DMS53 (cell line): ENCODE measurements at regions not wholly inside any gene's neighbourhood (a gene's known extent, or its start where the extent isn't known, plus 50 kb on each side); places are given as distances from the start of the nearest gene placed in this dataset.
"Not testable (repeated sequence)": the region's sequence is repeated elsewhere in the genome, so short reads cannot be mapped to it uniquely, and the experiment has no call there.

ENCODE experiments used
- DNase-seq: peaks from one replicate; lab custom pipeline; 2025; lab: John Stamatoyannopoulos, UW

DNA sequence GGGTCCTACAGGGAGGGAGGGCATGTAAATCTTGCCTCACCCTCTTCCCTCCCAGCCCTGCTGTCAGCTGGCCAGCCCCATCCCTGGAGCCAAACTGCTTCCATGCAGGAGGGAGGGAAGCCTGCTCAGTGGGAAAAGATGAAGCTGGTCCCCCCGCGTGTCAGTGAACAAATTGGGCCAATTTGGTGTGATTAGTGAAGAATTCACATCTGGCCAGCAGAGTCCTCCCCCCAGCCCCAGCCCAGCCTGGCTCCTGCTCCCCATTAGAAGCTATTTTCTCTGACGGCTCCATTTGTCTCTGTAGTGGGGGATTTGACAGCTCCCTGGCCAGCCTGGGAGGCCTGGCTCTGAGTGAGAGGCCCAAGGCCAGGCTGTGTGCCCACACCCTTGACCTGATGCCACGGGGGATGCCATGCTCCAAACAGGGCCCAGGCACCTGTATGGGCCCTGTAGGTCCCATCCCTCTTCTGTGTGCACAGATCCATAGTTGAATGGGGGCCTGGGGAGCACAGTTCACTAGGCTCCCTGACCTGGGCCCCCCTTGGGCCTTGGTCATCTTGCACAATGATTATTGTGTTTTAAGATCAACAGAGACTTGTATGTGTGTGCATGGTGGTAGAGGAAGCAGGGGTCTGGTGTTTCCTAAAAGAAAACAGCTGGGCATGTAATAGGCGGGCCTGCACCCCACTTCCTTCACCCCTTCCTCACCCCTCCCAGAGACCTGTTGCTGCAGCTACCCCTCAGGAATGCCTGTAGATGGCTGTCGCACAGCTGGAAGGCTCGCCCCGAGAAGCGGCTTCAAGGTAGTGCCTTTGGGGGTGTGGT is 50.7 kb upstream of the TAC4 start:
- no peak for DNase-seq

DNA sequence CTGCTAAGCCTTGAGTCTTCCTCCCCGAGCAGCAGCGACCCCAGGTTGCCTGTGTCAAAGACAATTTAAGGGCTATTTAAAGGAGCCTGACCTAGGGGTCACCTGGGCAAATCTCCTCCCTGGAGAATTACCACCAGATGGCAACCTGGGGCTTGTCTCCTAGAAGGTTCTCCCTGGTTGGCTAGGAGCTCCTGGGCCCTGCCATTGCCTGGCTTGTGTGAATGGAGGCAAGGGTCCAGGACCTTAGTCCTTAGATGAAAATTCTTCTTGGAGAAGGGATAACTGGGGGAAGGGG is 51.3 kb upstream of the TAC4 start:
- DNase-seq = peak; percentile 55

GRCh38 chr17:49899588-49899987 is 51.7 kb upstream of the TAC4 start:
- DNase-seq = no peak

- DNase-seq = not testable (repeated sequence)
Measured at GRCh38 chr17:49900801-49901200, 52.9 kb upstream of the TAC4 start.

- peak; percentile 33 for DNase-seq
Measured at GRCh38 chr17:49901460-49902331, 53.8 kb upstream of the TAC4 start.

GRCh38 chr17:49903523-49903922 is 55.7 kb upstream of the TAC4 start:
- DNase-seq = no peak

- DNase-seq = no peak
Measured at GRCh38 chr17:49904893-49905292, 57.0 kb upstream of the TAC4 start.

DNA sequence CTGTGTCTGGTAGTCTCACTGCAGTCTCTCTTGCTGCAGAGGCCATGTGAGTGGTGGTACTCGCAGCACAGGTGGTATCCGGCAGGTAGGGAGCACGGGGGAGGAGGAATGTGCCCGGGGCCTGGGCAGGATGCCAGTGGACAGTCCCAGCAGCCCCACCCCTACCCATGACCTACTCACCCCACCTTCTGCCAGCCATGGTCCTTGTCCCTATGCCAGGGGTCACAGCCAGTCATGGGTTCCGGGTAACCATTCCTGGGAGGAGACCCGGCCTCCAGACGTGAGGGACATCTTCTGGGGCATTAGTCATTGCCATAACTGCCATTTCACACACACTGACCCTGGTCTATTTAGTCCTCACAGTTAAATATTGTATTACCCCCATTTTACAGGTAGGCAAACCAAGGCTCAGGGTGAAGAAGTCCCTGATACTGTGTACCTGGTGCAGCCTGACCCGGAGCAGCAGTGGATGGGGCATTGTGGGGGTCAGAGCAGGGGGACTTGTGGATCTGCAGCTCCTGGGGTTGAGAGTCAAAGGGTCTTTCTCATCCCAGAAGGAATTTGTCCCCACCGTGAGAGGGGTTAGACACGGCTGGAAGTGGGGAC is 58.8 kb upstream of the TAC4 start:
- no peak for DNase-seq

GRCh38 chr17:49907279-49907678 is 59.4 kb upstream of the TAC4 start:
- DNase-seq = no peak

DNA sequence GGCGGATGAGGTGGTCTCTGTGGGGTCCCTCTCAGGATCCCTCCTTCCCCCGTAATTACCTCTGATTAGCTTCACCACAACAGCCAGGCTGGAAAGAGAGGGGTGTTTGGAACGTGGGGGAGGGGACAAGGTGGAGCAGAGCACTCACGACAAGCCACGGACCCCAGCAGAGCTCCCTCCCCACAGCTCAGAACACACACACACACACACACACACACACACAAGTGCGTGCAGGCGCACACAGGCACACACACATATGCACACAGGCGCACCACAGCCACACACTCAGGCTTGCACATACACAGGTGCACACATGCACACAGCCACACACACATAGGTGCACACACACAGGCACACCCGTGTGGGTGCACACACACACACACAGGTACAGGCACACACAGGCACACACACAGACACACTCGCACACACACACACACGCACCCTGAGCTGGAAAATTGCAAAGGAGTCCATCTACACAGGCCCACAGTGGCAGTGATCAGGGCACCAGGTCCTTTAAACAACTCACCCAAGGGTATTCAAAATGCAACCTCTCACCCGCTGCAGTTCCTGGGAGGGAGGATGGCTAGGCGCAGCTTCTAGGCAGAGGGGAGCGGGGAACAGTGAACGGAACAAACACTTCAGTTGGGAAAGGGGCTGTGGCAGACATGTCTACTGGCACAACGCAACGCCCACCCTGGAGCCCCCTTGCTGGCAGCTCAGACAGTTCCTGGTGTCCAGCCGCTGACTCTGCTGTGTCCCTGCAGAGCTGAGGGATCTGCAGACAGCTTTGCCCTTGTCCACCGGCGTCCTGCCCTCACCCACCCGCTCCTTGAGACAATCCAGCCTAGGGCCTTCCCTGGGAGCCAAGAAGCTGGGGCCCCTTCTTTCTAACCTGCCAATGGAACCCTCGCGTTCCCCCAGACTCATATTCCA is 59.9 kb upstream of the DLX4 start:
- DNase-seq = no peak

DNA sequence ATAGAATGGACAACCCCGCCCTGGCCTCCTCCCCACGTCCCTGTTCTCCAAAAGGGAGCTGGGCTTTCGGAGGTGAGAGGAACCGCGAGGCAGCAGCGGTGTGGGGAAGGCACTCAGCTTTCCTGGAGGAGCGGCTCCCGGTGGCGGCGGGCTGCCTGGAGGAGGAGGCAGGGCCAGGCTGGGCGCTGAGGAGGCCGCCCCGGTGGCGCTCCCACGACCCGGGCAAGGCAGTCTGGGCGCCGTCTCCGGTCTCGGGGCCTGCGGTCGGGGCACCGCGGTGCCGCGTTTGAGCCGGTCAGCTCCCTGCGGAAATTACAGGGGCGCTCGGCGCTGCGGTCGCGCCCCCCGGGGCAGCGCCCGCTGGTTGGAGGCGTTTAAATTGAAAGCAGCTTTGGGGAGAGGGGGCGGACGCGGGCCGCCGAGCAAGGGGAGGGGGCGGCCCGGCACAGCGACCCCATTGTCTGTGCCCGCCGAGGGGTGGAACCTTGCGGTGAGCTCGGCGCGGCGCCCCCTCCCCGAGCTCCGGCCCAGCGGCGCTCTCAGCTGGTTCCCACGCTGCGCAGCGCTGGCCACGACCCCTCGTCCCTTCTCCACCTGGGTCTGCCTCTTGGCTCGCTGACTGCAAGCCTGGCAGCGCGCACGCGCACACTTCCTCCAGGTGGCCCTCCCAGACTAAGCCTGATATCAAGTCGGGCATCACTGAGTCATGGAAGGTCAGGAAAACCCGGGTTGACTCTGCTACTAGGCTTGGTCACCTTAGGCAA is 58.7 kb upstream of the DLX4 start:
- DNase-seq = no peak

DNA sequence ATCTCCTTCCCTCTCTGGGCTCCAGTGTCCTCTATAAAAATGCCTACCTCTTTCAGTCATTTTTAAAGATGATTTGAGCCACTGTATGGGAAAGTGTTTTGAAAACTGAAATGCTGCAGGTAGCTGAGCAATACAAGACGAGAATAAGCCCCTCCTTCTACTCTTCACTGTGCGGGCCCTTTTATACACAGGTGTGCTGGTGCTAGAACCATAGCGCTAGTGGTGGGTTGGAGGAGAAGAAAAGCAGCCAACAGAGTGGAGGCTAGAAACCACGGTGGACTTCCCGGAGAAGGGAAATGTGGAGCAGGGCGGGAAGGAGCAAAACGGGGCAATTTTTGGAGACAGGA is 58.2 kb upstream of the DLX4 start:
- no peak for DNase-seq

DNA sequence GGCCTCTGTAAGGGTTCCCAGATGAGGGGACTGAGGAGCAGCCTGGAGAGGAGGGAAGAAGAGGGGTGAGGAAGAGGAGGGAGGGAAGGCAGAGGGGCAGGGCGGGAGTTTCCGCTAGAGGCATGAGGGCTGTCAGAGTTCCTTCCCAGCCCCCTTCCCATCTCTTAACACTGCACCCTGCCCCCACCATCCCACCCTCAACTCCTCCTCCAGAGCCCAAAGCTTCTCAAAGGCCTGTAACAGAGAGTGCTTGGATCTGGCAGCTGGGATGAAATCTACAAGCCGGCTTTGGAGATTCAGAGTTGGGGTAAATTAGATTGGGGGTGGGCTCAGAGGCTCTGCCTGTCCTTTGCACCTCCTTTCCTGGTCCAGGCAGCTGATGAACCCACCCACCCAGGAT is 57.3 kb upstream of the DLX4 start:
- DNase-seq = no peak

GRCh38 chr17:49913226-49914095 is 55.5 kb upstream of the DLX4 start:
- no peak for DNase-seq

GRCh38 chr17:49914096-49914490 is 54.9 kb upstream of the DLX4 start:
- DNase-seq = no peak

DNA sequence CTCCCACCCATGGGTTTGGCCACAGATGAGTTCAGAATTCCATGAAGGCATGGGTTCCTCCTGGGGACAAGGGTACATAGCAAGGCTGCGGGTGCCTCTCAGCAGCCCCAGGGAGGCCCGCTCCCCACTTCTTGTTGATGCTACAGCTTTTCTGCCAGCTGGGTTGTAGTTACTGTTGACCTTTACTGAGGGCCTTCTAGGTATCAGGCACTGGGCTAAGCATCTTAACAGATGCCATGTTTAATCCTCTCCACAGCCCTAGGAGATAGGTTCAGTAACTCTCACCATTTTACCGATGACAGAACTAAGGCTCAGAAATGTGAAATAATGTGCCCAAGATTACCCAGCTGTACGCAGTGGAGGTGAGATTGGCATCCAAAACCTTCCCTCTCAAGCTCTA is 54.3 kb upstream of the DLX4 start:
- DNase-seq = no peak

GRCh38 chr17:49915260-49915659 is 53.7 kb upstream of the DLX4 start:
- no peak for DNase-seq

- DNase-seq = no peak
Measured at GRCh38 chr17:49915670-49916069, 53.3 kb upstream of the DLX4 start.

GRCh38 chr17:49916854-49917515 is 52.0 kb upstream of the DLX4 start:
- DNase-seq = no peak

GRCh38 chr17:49918591-49918990 is 50.4 kb upstream of the DLX4 start:
- no peak for DNase-seq
